ENCODE measurements at regions not wholly inside any gene's neighbourhood (a gene's known extent, or its start where the extent isn't known, plus 50 kb on each side); places are given as distances from the start of the nearest gene placed in this dataset.

- peak overlapping the region in 1 of 2 donors; percentile 13 for H3K27ac ChIP-seq (ENCODE audit: low read length in 2 of 2)
- no peak overlapping the region for H3K4me2 ChIP-seq (replicated peaks; ENCODE audit: low read depth, low read length, poor library complexity, severe bottlenecking)
- H3K79me2 ChIP-seq (ENCODE audit: control insufficient read depth, insufficient read depth, low read length), result peaks cover 99% of the 10 kb centered on the region
- ChIA-PET POLR2A (no interaction called here), CTCF (interaction anchor here (1.1 kb wide), 1 partner anchor 16 kb away, joined by 4 read pairs; no protein-coding TSS in a partner anchor)
- H4K20me1 ChIP-seq (ENCODE audit: control insufficient read depth, insufficient read depth, low read length, poor library complexity, severe bottlenecking), result peaks cover 87% of the 10 kb centered on the region
- H3K36me3 ChIP-seq (replicated peaks in 1 of 2; ENCODE audit: control extremely low read depth in 1 of 2, control insufficient read depth in 1 of 2, extremely low read depth in 1 of 2, insufficient read depth in 2 of 2, low read length in 1 of 2), result peaks cover 0 to 19% of the 10 kb centered on the region in 2 experiments
- H3K9me3 Mint-ChIP-seq (ENCODE audit: insufficient read depth), result no peaks in the 10 kb centered on the region
- H3K4me1 ChIP-seq (ENCODE audit: control insufficient read depth in 2 of 2, insufficient read depth in 2 of 2, low read length in 2 of 2), result peaks cover 51 to 52% of the 10 kb centered on the region in 2 donors
- TF ChIP-seq CTCF (IDR thresholded peaks at IDR 0.05) (no peak), EZH2 (IDR thresholded peaks at IDR 0.05; ENCODE audit: borderline replicate concordance, insufficient read depth, low read depth, low read length, poor library complexity, severe bottlenecking) (no peak)
- no peak overlapping the region for H3K9ac ChIP-seq (ENCODE audit: low read length)
- DNase-seq (no peak), ATAC-seq (ENCODE audit: low read depth) (no peak)
- no peaks in the 10 kb centered on the region for H3K27me3 Mint-ChIP-seq
- no peak overlapping the region for H2AFZ ChIP-seq (ENCODE audit: insufficient read depth, low read depth, low read length, poor library complexity, severe bottlenecking)
- H3K27me3 ChIP-seq (replicated peaks in 1 of 4; ENCODE audit: control extremely low read depth in 1 of 4, control insufficient read depth in 3 of 4, insufficient read depth in 4 of 4, low read length in 3 of 4), result no peaks in the 10 kb centered on the region
- intact Hi-C loops (cut with micrococcal nuclease), result no loop called here
- H3K27ac Mint-ChIP-seq, result peak overlapping the region; percentile 59
- no peaks in the 10 kb centered on the region for H3K9me3 ChIP-seq (ENCODE audit: control extremely low read depth in 1 of 3, control insufficient read depth in 2 of 3, insufficient read depth in 1 of 3, low read length in 2 of 3)
- H3K4me3 Mint-ChIP-seq, result no peak overlapping the region
- H3K4me1 Mint-ChIP-seq, result peaks cover 93% of the 10 kb centered on the region
- WGBS (ENCODE audit: insufficient coverage), result 100% methylated on average over 3 of the region's 3 CpGs
- H3K4me3 ChIP-seq (ENCODE audit: control extremely low read depth in 1 of 5, extremely low read depth in 1 of 5, insufficient read depth in 1 of 5, low read depth in 2 of 5, low read length in 4 of 5), result no peak overlapping the region
Observed at GRCh38 chr2:134143568-134143967, 110.3 kb upstream of the MGAT5 start.

GRCh38 chr2:134144081-134144596 lies 109.7 kb upstream of the MGAT5 start:
- Mint-ChIP-seq H3K27me3 (no peaks in the 10 kb centered on the region), H3K4me1 (peaks cover 91% of the 10 kb centered on the region), H3K4me3 (no peak overlapping the region), H3K9me3 (ENCODE audit: insufficient read depth) (no peaks in the 10 kb centered on the region), H3K27ac (peak overlapping the region; percentile 59)
- no peak for TF ChIP-seq EZH2 (IDR thresholded peaks at IDR 0.05; ENCODE audit: borderline replicate concordance, insufficient read depth, low read depth, low read length, poor library complexity, severe bottlenecking)
- H3K9ac ChIP-seq (ENCODE audit: low read length), result no peak overlapping the region
- POLR2A ChIA-PET, result no interaction called here
- H3K79me2 ChIP-seq (ENCODE audit: control insufficient read depth, insufficient read depth, low read length), result peaks cover 99% of the 10 kb centered on the region
- 97% methylated on average over 2 of the region's 6 CpGs for WGBS (ENCODE audit: insufficient coverage)
- H3K4me3 ChIP-seq (ENCODE audit: control extremely low read depth in 1 of 5, extremely low read depth in 1 of 5, insufficient read depth in 1 of 5, low read depth in 2 of 5, low read length in 4 of 5), result no peak overlapping the region
- peaks cover 0 to 19% of the 10 kb centered on the region in 2 experiments for H3K36me3 ChIP-seq (replicated peaks in 1 of 2; ENCODE audit: control extremely low read depth in 1 of 2, control insufficient read depth in 1 of 2, extremely low read depth in 1 of 2, insufficient read depth in 2 of 2, low read length in 1 of 2)
- peak overlapping the region in 1 of 2 donors; percentile 13 for H3K27ac ChIP-seq (ENCODE audit: low read length in 2 of 2)
- intact Hi-C loops (cut with micrococcal nuclease), result no loop called here
- H3K4me1 ChIP-seq (ENCODE audit: control insufficient read depth in 2 of 2, insufficient read depth in 2 of 2, low read length in 2 of 2), result peaks cover 47 to 49% of the 10 kb centered on the region in 2 donors
- H2AFZ ChIP-seq (ENCODE audit: insufficient read depth, low read depth, low read length, poor library complexity, severe bottlenecking), result no peak overlapping the region
- H3K27me3 ChIP-seq (replicated peaks in 1 of 4; ENCODE audit: control extremely low read depth in 1 of 4, control insufficient read depth in 3 of 4, insufficient read depth in 4 of 4, low read length in 3 of 4), result no peaks in the 10 kb centered on the region
- CTCF ChIA-PET, result interaction anchor here (1.1 kb wide), 1 partner anchor 17 kb away, joined by 4 read pairs; no protein-coding TSS in a partner anchor
- no peaks in the 10 kb centered on the region for H3K9me3 ChIP-seq (ENCODE audit: control extremely low read depth in 1 of 3, control insufficient read depth in 2 of 3, insufficient read depth in 1 of 3, low read length in 2 of 3)
- no peak for ATAC-seq (ENCODE audit: low read depth)
- no peak for DNase-seq
- no peak overlapping the region for H3K4me2 ChIP-seq (replicated peaks; ENCODE audit: low read depth, low read length, poor library complexity, severe bottlenecking)
- peaks cover 83% of the 10 kb centered on the region for H4K20me1 ChIP-seq (ENCODE audit: control insufficient read depth, insufficient read depth, low read length, poor library complexity, severe bottlenecking)
